ENCODE measurements at regions not wholly inside any gene's neighbourhood (a gene's known extent, or its start where the extent isn't known, plus 50 kb on each side); places are given as distances from the start of the nearest gene placed in this dataset.

DNA sequence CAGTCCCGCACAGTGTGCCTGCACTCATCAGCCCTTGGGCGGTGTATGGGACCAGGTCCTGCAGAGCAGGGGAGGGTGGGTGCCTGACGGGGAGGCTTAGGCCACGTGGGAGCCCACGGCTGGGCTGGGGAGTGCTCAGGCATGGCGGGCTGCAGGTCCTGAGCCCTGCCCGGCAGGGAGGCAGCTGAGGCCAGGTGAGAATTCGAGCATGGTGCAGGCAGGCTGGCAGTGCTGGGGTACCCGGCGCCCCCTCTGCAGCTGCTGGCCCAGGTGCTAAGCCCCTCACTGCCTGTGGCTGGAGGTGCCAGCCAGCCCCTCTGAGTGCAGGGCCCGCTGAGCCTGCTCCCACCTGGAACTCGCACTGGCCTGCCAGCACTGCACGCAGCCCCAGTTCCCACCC, 630.9 kb upstream of the PCDH20 start:
- TF ChIP-seq, protein P1, sequence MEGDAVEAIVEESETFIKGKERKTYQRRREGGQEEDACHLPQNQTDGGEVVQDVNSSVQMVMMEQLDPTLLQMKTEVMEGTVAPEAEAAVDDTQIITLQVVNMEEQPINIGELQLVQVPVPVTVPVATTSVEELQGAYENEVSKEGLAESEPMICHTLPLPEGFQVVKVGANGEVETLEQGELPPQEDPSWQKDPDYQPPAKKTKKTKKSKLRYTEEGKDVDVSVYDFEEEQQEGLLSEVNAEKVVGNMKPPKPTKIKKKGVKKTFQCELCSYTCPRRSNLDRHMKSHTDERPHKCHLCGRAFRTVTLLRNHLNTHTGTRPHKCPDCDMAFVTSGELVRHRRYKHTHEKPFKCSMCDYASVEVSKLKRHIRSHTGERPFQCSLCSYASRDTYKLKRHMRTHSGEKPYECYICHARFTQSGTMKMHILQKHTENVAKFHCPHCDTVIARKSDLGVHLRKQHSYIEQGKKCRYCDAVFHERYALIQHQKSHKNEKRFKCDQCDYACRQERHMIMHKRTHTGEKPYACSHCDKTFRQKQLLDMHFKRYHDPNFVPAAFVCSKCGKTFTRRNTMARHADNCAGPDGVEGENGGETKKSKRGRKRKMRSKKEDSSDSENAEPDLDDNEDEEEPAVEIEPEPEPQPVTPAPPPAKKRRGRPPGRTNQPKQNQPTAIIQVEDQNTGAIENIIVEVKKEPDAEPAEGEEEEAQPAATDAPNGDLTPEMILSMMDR (IDR thresholded peaks at IDR 0.05; ENCODE audit: extremely low read depth in 1 of 2, insufficient read depth in 1 of 2, low read depth in 1 of 2, low read length in 2 of 2) = no peak
- TF ChIP-seq EZH2 (IDR thresholded peaks at IDR 0.05; ENCODE audit: borderline replicate concordance, low read depth, low read length, severe bottlenecking) = no peak
- no peak for TF ChIP-seq POLR2A (IDR thresholded peaks at IDR 0.05; ENCODE audit: low read depth, low read length)
- no peak for TF ChIP-seq POLR2AphosphoS5 (IDR thresholded peaks at IDR 0.05; ENCODE audit: insufficient read depth, low read depth, low read length)
- TF ChIP-seq, protein P2, sequence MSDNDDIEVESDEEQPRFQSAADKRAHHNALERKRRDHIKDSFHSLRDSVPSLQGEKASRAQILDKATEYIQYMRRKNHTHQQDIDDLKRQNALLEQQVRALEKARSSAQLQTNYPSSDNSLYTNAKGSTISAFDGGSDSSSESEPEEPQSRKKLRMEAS (IDR thresholded peaks at IDR 0.05; ENCODE audit: insufficient read depth, insufficient read length) = no peak

All from endothelial cell of umbilical vein (primary cell).